ENCODE measurements at regions not wholly inside any gene's neighbourhood (a gene's known extent, or its start where the extent isn't known, plus 50 kb on each side); places are given as distances from the start of the nearest gene placed in this dataset.
"Not testable (repeated sequence)": the region's sequence is repeated elsewhere in the genome, so short reads cannot be mapped to it uniquely, and the experiment has no call there.

GRCh38 chr9:86577420-86578333 is 223.5 kb upstream of the TUT7 start:
- DNase-seq: no peak

GRCh38 chr9:86575825-86576525 is 221.8 kb upstream of the TUT7 start:
- no peak for DNase-seq

- DNase-seq: no peak
These were observed 220.9 kb upstream of the TUT7 start for GRCh38 chr9:86575137-86575536.

- no peak for DNase-seq
These were observed 219.7 kb upstream of the TUT7 start for GRCh38 chr9:86573886-86574285.

- DNase-seq: no peak
These were observed 218.7 kb upstream of the TUT7 start for GRCh38 chr9:86572904-86573303.

GRCh38 chr9:86565603-86566002 is 211.4 kb upstream of the TUT7 start:
- not testable (repeated sequence) for DNase-seq

GRCh38 chr9:86563936-86564335 is 209.7 kb upstream of the TUT7 start:
- no peak for DNase-seq

GRCh38 chr9:86563350-86563749 is 209.1 kb upstream of the TUT7 start:
- no peak for DNase-seq

- DNase-seq: no peak
These were observed 208.5 kb upstream of the TUT7 start for GRCh38 chr9:86562691-86563090.

GRCh38 chr9:86557918-86558317 is 203.7 kb upstream of the TUT7 start:
- no peak for DNase-seq

- DNase-seq: no peak
These were observed 203.0 kb upstream of the TUT7 start for GRCh38 chr9:86557063-86557766.

- DNase-seq: no peak
These were observed 201.5 kb upstream of the TUT7 start for GRCh38 chr9:86555661-86556060.

- DNase-seq: no peak
These were observed 196.2 kb upstream of the TUT7 start for GRCh38 chr9:86550401-86550800.

GRCh38 chr9:86549920-86550319 is 195.7 kb upstream of the TUT7 start:
- DNase-seq: no peak

GRCh38 chr9:86549401-86549811 is 195.2 kb upstream of the TUT7 start:
- DNase-seq: no peak

GRCh38 chr9:86548220-86548619 is 194.0 kb upstream of the TUT7 start:
- DNase-seq: no peak

- no peak for DNase-seq
These were observed 193.4 kb upstream of the TUT7 start for GRCh38 chr9:86547571-86547970.

- DNase-seq: no peak
These were observed 192.5 kb upstream of the TUT7 start for GRCh38 chr9:86546712-86547111.

- no peak for DNase-seq
These were observed 190.9 kb upstream of the TUT7 start for GRCh38 chr9:86545090-86545489.

GRCh38 chr9:86541014-86541570 is 186.9 kb upstream of the TUT7 start:
- no peak for DNase-seq

- no peak for DNase-seq
These were observed 181.3 kb upstream of the TUT7 start for GRCh38 chr9:86535406-86535915.

Measured in amygdala (tissue), 56 donors.